ENCODE measurements at regions not wholly inside any gene's neighbourhood (a gene's known extent, or its start where the extent isn't known, plus 50 kb on each side); places are given as distances from the start of the nearest gene placed in this dataset.

DNA sequence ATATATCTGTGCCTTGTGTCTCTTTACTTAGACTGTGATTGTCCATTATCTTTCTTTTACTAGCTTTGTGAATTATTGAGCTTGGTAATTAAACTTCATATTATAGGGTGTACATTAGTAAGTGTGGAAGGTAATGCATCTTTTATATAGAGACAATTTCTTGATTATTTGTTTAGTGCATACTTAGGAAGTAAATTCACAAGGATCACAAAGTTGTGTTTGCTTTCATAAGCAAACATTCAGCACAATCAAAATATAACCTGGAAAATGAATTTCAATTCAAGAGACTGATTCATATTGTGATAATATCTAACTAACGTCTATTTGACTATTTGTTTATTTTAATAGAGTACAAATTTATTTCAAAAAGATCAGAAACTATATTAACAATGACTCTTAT is 749.9 kb upstream of the NUDT12 start:
- DNase-seq, result no peak
- in situ Hi-C loops (cut with MboI; ENCODE audit: low pct_unique_long_range_greater_than_20kb, low sequenced_read_pairs), result no loop called here

DNA sequence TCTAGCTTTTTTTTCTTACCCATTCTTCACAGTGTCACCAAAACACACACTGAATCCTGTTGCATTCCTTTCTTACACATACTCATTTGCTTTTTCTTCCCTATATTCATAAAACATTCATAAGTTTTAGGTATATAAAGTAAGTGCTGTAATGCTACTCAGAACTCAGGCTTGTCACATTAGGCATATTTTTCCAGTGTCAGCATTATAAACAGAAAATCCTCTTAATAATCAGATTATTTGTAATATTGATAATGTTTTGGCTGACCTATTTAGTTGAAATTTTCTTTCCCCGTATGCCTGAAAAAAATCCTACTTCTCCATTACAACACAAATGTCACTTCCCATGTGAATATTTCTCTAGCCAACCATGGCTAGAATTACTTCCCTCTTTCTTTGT is 743.0 kb upstream of the NUDT12 start:
- in situ Hi-C loops (cut with MboI; ENCODE audit: low pct_unique_long_range_greater_than_20kb, low sequenced_read_pairs), result no loop called here
- DNase-seq, result no peak

DNA sequence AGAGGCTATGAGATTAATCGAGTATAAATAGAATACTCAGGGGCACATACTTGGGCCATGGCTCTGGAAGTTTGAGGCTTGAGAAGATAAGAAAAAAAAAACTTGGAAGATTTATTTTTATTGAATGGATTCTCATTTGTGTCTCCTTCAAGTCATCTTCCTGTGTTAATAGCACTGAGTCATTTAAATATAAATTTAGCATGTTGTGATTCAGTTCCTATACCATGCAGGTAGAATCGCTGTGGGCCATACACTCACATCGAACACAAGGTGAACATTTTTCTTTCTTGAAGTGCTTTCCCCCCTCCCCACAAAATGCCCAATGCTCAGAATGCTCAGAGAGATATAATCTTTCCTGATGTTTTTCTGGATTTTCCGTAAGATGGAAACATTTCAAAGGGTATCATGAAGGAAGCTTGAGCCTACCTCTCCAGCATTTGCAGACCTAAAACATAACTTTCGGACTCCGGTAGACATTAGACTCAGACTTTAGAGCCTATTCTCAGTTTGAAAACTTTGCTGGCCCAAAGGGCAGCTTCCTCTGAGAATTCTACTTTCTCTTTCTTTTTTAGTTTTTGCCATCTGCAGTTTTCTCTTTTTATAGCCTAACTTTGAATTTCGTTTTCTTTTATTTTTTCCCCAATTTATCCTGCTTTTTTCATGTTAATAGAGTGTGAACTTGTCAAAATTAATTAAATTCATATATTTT is 737.6 kb upstream of the NUDT12 start:
- in situ Hi-C loops (cut with MboI; ENCODE audit: low pct_unique_long_range_greater_than_20kb, low sequenced_read_pairs), result no loop called here

DNA sequence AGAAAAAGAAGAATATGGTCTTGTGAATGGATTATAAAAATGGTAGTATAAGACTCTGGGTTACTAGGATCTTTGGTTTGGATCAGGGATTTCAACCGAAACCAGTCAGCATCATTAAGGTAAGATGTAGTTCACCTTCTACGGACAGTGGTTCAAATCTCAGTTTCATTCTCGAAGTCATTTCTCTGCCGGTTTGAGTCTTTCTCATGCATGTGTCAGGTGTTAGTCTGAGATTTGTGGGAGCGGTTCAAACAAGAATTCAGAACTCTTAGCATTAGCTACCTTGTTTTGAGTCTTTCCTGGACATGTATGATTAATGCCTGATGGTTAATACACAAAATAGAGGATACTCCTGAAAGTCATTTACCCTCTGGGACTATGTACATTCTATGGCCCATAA is 735.9 kb upstream of the NUDT12 start:
- no peak for DNase-seq
- in situ Hi-C loops (cut with MboI; ENCODE audit: low pct_unique_long_range_greater_than_20kb, low sequenced_read_pairs), result no loop called here

More for the DNA sequence above, 737.6 kb upstream of the NUDT12 start:
- DNase-seq, result no peak

DNA sequence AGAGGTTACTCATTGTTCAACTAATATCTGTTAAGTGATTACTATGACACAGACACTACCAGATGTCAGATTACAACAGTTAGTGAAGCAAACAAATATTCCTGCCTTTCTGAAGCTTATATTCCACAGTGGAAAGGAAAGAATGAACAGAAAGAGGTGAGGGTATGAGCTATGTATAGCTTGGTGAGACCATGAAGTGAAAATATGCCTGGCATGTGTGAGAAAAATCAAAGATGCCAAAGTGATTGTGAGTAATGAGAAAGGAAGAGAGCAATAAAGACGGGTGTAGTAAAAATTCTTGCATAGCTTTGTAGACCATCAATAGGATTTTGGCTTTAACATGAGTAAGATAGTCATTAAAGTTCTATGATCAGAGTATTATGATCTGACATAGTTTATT is 734.5 kb upstream of the NUDT12 start:
- in situ Hi-C loops (cut with MboI; ENCODE audit: low pct_unique_long_range_greater_than_20kb, low sequenced_read_pairs), result no loop called here
- no peak for DNase-seq

DNA sequence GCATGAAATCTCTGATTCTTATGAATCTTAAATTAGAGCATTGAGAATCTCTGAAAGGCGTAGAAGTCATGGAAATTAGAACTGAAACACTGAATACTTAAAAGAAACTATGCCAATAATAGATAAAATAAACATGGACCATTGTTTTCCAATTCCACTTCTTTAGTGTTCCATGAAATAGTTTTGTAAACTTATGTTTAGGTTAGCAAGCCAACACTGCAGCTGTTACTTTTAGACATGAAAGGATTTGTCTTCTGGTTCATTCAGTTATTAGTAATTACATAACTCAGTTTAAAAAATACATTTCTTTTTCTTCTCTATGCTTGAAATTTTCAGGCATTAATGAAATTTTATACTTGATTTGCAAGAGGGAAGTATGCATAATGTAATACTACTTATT is 733.4 kb upstream of the NUDT12 start:
- in situ Hi-C loops (cut with MboI; ENCODE audit: low pct_unique_long_range_greater_than_20kb, low sequenced_read_pairs), result no loop called here
- DNase-seq, result no peak

DNA sequence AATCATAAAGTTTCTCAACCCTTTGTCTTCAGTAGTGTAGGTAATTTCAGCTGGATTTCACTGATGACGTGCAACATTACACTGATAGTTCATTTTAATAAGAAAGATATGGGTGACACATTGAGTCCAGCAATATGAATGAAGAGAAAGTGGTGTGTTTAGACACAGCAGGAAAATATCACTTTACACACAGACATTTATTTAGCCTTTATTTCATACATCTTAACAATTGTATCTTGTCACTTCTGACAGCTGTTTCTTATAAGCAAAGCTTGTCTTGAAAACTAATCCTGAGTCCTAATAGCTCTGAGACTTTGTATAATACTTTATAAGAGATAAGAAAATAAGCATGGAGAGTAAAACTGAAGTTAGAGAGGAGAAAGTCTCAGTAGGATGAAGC is 720.5 kb upstream of the NUDT12 start:
- DNase-seq, result no peak
- in situ Hi-C loops (cut with MboI; ENCODE audit: low pct_unique_long_range_greater_than_20kb, low sequenced_read_pairs), result no loop called here

DNA sequence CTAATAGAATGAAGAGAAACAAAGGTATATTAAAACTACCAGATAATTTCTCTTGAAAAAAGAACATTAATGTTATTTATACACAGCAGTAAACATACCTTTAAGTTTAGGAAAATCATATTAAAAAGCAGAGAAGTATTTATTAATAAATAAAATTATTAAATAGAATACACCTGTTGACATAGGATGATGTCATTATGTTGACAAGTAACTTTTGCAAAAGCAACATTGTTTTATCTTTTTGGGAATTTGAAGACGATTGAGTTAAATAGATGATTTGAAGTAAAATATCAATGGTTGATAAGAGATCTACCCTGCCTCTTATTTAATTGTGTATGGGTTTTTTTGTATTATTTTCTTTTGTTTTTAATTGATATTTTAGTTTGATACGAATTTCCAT is 711.1 kb upstream of the NUDT12 start:
- no peak for DNase-seq
- in situ Hi-C loops (cut with MboI; ENCODE audit: low pct_unique_long_range_greater_than_20kb, low sequenced_read_pairs), result no loop called here

DNA sequence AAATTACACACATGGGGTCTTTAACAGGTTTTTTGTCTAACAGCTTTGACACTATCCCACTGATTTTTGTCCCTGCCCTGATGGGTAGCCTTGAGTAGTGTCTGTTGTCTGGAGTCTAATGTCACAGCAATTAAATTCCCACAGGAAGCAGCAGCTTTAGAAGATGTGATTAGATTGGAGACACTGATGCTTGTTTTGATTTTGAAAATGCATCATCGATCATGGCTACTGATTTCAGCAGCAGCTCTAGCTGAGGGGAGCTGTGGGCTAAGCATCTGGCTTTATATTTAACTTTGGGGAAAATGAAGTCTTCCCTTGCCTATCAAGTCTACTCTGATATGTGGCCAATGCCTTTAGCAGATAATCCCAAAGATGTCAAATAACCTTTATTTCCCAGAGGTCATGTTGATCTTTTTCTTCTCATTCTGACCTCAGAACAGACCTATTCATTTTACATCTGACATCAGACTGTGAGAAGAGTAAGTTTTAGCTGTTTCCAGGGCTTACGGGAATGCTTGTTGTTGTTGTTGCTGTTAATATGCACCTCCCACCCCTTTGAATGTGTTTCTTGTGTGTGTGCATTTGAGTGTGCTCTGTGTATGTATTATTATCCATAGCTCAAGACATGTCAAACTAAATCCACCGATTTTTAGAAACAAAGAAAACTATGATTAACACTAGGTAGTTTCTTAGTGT is 704.9 kb upstream of the NUDT12 start:
- no peak for DNase-seq
- in situ Hi-C loops (cut with MboI; ENCODE audit: low pct_unique_long_range_greater_than_20kb, low sequenced_read_pairs), result no loop called here

DNA sequence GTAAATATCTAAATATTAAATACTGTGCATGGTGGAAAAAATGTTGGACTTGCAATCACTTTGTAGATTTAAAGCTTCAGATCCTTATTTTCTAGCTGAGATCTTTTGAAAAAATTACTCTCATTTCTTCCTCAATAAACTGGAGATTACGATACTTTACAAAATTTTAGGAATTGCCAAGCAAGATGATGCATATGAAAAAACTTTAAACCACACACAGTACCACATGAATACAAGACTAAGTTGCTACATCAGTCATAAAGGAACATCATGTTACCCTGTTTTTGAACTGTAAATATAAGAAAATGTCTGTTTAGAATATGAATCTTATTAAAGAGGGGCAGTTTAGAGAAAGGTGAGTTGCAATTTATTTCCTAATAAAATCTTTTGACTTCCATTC is 703.6 kb upstream of the NUDT12 start:
- in situ Hi-C loops (cut with MboI; ENCODE audit: low pct_unique_long_range_greater_than_20kb, low sequenced_read_pairs), result no loop called here
- DNase-seq, result no peak

DNA sequence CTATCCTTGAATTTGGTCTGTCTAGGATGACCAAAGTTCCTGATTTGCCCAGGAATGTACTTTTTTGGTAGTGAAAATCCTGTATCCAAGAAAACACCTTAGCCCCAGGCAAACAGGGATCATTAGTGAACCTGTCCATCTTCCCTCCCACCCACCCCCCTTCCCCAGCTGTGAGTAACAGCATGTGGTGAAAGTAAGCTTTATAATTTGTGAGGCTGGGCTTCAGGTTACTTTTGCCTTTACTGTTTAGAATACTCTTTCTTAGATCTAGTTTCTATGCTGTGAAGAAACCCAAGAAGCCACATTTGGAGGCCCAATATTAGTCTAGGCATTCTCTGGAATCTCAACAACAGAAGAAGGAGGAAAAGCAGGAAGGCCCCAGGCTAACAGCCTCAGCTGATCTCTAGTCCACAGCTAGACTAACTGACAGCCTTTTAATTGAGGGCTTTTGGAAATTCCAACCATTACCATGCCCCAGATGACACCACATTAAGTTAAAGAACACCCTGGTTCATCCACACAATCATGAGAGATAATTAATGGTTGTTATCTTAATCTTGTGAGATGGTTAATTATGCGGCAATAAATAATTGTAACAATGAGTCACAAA is 703.0 kb upstream of the NUDT12 start:
- in situ Hi-C loops (cut with MboI; ENCODE audit: low pct_unique_long_range_greater_than_20kb, low sequenced_read_pairs), result no loop called here
- DNase-seq, result no peak

DNA sequence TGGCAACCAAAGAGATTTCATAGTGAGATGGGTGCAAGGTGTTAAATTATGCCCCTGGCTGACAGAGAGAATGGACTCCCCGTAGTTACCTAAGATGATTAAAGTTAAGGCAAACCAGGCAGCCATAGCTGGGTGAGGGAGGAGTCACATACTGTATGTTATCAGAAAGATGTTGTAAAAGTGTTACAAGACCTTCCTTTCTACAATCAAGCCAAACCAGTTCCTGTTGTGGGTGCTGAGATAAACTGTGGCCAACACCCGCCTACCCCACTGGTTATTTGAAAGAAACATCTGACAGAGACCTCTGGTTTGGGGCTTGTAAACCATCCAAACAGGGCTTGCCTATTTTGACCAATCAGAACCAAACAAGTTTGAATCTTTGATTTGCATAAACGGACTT is 684.7 kb upstream of the NUDT12 start:
- in situ Hi-C loops (cut with MboI; ENCODE audit: low pct_unique_long_range_greater_than_20kb, low sequenced_read_pairs), result no loop called here
- DNase-seq, result no peak

DNA sequence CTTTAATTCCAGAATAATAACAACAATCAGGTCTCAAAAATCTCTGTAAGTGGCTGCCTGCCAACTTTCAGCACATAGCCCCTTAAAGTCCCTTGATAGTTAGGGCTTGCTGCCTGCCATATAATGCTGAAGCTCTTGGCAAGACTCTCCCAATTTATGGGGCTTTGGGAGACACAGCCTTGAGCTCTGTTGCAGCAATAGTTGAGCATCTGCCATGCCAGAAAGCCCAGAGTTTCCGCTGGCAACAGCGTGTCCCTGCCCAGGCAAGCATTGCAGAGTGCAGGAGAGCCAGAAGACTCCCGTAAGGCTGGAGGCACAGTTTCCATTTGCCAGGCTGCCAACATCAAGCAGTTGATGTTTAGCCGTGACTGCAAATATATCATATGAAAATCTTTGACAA is 678.5 kb upstream of the NUDT12 start:
- DNase-seq, result no peak
- in situ Hi-C loops (cut with MboI; ENCODE audit: low pct_unique_long_range_greater_than_20kb, low sequenced_read_pairs), result no loop called here

DNA sequence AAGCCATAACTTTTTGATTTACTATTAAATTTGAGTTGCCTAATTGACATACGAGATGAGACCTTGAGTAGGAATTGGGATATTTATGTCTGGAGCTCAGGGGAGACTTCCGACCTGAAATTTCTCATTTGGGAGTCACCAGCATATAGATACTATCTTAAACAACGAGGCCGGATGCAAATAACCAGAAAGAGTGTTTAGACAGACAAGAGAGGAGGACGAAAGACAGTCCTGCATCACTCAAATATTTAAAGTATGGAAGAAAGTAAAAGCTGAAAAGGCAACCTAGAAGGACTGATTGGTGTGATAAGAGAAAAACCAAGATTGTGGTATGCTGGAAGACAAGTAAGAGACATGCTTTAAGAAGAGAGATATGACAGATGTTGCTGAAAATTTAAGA is 675.0 kb upstream of the NUDT12 start:
- in situ Hi-C loops (cut with MboI; ENCODE audit: low pct_unique_long_range_greater_than_20kb, low sequenced_read_pairs), result no loop called here

DNA sequence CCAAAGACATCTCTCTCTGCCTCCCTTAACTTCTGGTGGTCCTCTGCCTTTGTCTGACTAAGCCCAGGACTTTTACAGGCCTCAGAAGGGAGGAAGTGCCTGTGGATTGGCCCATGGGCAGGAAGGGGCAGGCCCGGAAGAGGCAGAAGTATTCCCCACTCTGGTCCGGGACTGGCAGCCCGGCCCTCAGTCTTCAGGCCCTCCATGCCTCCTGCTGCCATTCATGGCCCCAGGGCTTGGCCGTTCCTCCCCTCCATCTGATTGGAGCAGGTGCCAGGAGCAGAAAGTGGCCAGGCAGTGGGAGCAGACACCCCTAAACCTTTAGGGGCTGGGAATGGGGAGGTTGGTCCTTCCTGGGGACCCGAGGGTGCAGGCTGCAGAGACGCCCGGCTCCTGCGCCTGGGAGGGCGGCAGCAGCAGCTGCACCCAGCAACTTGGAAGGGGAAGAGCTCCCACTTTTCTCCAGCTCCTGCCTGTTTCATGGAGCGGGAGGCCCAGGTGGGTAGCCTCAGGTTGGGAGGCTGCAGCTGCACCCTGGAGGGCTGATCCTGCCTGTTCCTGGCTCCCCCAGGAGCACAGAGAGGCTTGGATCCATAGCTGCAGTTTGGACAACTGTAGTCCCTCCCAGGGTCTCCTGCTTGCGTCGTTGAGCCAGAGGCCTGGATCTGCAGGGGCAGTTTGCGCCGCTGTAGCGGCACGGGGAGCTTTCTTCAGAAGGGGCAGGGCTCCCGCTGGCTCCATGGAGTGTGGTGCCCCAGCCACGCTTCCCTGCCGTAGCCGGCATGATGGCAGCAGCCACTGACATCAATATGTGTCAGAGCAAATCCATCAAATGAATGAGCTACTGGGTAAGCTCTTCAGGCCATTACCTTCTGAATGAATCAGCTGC is 661.5 kb upstream of the NUDT12 start:
- in situ Hi-C loops (cut with MboI; ENCODE audit: low pct_unique_long_range_greater_than_20kb, low sequenced_read_pairs), result no loop called here
- DNase-seq, result no peak

More for the DNA sequence above, 675.0 kb upstream of the NUDT12 start:
- no peak for DNase-seq

DNA sequence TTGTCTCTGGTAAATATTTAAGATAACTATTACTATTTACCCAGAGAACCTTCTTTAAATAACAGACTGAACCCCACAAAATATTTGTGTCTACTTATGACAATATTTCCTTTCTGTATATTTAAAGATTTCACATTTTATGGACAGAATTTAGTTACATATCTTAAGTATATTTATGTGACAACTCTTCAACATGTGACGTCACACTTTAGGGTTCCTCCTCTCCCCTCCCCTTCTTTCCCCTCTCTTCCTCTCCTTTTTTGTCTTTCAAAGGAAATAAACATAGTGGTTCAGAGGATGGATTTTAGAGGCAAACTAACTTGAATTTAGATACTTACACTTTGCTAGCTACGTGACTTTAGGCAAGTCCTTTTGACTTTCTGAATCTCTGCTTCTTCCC is 655.6 kb upstream of the NUDT12 start:
- in situ Hi-C loops (cut with MboI; ENCODE audit: low pct_unique_long_range_greater_than_20kb, low sequenced_read_pairs), result no loop called here
- no peak for DNase-seq

DNA sequence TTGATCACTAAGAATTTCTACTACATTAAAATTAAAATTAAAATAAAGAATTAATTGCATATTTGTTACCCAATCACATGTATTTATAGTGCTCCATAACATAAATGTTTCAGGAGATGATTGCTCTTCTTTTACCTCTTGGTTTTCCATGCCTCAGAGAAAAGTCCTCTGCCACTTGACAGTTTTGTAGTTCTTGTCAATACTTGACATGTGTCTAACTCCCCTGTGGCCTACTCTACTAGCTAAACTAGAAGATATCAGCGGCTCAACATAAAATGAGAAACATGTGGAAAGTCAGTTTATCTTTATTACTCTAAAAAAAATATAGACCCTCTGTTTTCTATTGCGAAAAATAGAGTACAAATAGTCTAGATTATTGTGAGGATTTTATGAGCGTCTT is 650.6 kb upstream of the NUDT12 start:
- DNase-seq, result no peak
- in situ Hi-C loops (cut with MboI; ENCODE audit: low pct_unique_long_range_greater_than_20kb, low sequenced_read_pairs), result no loop called here

DNA sequence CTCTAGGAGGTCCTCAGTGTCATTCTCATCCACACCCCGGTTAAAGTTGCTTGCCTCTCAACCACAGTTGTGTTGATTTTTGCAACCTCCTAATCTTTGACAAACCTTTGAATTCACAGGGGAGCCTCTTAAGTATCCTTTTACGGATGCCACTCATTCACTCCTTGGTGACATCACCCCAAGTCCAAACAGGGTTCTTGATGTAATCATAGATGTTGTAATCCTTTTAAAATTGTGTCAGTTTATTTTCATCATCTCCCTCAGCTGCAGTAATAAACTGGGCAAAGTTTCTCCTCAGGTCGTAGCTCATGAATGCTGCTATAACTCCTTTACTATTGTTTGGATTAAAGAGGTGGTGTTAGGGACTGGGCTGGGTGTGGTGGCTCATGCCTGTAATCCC is 637.2 kb upstream of the NUDT12 start:
- in situ Hi-C loops (cut with MboI; ENCODE audit: low pct_unique_long_range_greater_than_20kb, low sequenced_read_pairs), result no loop called here

DNA sequence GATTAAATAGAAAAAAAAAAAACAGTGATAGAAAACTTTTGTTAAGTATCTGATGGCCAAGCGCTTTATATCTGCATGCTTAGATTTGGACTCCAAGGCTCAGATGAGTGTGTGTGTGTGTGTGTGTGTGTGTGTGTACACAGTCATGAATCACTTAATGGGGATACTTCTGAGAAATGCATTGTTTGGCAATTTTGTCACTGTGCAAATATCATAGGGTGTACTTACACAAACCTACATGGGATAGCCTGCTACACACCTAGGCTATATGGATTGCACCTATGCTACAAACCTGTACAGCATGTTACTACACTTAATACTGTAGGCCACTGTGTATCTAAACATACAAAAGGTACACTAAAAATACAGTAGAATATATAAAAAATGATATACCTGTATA is 635.6 kb upstream of the NUDT12 start:
- no peak for DNase-seq
- in situ Hi-C loops (cut with MboI; ENCODE audit: low pct_unique_long_range_greater_than_20kb, low sequenced_read_pairs), result no loop called here

More for the DNA sequence above, 637.2 kb upstream of the NUDT12 start:
- no peak for DNase-seq

DNA sequence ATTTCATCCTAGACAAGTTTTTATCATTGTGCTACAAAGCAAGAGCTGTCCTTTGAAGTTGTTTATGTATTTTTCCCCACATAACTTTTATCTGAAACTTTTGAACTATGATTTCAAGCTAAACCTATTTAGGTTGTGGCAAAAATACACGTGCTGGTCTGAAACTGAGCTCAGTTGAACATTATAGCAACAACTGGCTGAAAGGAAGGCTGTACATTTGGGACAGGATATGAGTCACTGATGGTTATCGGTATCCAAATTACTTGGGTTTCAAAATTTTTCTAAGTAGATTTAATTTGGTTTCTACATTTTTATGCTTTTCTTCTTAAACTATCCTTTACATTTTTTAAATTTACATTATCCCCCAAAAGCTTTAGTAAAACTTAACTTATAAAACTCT is 627.3 kb upstream of the NUDT12 start:
- in situ Hi-C loops (cut with MboI; ENCODE audit: low pct_unique_long_range_greater_than_20kb, low sequenced_read_pairs), result no loop called here
- DNase-seq, result peak; percentile 55
